Smooth muscle cell (in vitro differentiated cells): ENCODE measurements at regions not wholly inside any gene's neighbourhood (a gene's known extent, or its start where the extent isn't known, plus 50 kb on each side); places are given as distances from the start of the nearest gene placed in this dataset.

Source experiments
- DNase-seq: peaks from one replicate; lab custom pipeline; 2025; ENCODE audit not compliant: unreplicated experiment; lab: John Stamatoyannopoulos, UW
- H2AFZ ChIP-seq: fragments of 200-600 bp; sonication (generic); 2 replicates; pipeline ENCODE4 v1.6.0; 2016; ENCODE audit warnings: antibody characterized with exemption, low read depth, mild to moderate bottlenecking
- H3F3A ChIP-seq: fragments of 200-600 bp; sonication (generic); 2 replicates; pipeline ENCODE4 v1.6.0; 2017; ENCODE audit warnings: antibody characterized with exemption, low read depth
- H3K27ac ChIP-seq: fragments of 200-600 bp; sonication (generic); 2 replicates; pipeline ENCODE4 v1.5.1; 2016; ENCODE audit warnings: low read depth, mild to moderate bottlenecking
- H3K27me3 ChIP-seq: fragments of 200-600 bp; sonication (generic); 2 replicates; pipeline ENCODE4 v1.6.1; 2016; ENCODE audit warnings: low read depth, mild to moderate bottlenecking
- H3K36me3 ChIP-seq: fragments of 200-600 bp; sonication (generic); 2 replicates; pipeline ENCODE4 v1.5.1; 2016; ENCODE audit warnings: low read depth
- H3K4me1 ChIP-seq: fragments of 200-600 bp; sonication (generic); 2 replicates; pipeline ENCODE4 v1.5.1; 2016; ENCODE audit warnings: low read depth
- H3K4me2 ChIP-seq: fragments of 200-600 bp; sonication (generic); 2 replicates; pipeline ENCODE4 v1.6.0; 2016; ENCODE audit warnings: mild to moderate bottlenecking
- H3K4me3 ChIP-seq: fragments of 200-600 bp; sonication (generic); 2 replicates; pipeline ENCODE4 v1.5.1; 2016; ENCODE audit warnings: mild to moderate bottlenecking
- H3K79me2 ChIP-seq: fragments of 200-600 bp; sonication (generic); 2 replicates; pipeline ENCODE4 v1.6.0; 2016; ENCODE audit warnings: low read depth, mild to moderate bottlenecking
- H3K9ac ChIP-seq: fragments of 200-600 bp; sonication (generic); 2 replicates; pipeline ENCODE4 v1.6.0; 2016; ENCODE audit warnings: low read depth
- H3K9me3 ChIP-seq: fragments of 200-600 bp; sonication (generic); replicated peaks from 2 replicates; pipeline ENCODE4 v1.5.1; 2016; ENCODE audit warnings: low read depth
- H4K20me1 ChIP-seq: fragments of 200-600 bp; sonication (generic); 2 replicates; pipeline ENCODE4 v1.6.0; 2016; ENCODE audit warnings: low read depth
- WGBS: methylation state at CpG from one replicate; pipeline ENCODE4 v1.1.7; 2016; ENCODE audit warnings: low lambda C conversion rate; 5-methylcytosine and 5-hydroxymethylcytosine counted together
- TF ChIP-seq, protein P1 (sequence below): fragments of 200-600 bp; sonication (generic); IDR thresholded peaks from 2 replicates; pipeline ENCODE4 v1.5.1; 2017; ENCODE audit warnings: borderline replicate concordance, mild to moderate bottlenecking, antibody characterized with exemption; ENCODE audit not compliant: insufficient read depth, poor library complexity, severe bottlenecking

DNA sequence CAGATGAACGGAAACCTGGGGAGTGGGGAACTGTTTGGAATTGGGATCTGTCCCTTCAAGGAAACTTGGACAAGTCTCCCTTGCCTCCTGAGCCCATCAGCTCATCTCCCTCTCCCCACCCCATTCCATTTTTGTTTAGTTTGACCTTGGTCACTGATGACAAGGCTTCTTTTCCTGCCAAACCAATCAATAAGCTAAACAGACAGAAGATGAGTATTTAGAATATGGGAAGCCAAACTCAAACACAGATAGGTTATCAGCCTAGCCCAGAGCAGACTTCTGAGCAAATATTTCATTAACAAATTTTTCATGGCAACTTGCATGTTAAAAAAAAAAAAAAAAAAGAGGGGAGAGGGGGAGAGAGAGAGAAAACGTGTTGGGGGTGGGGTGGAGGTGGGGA is 337.2 kb upstream of the PROX1 start:
- Histone ChIP-seq H3K27me3 (no peaks in the 10 kb centered on the region), H3K4me1 (no peaks in the 10 kb centered on the region), H3K36me3 (no peaks in the 10 kb centered on the region), H3K4me3 (no peak overlapping the region), H3F3A (no peaks in the 10 kb centered on the region), H4K20me1 (no peaks in the 10 kb centered on the region), H3K9ac (no peak overlapping the region), H3K4me2 (no peak overlapping the region), H3K27ac (no peak overlapping the region), H3K79me2 (no peaks in the 10 kb centered on the region), H3K9me3 (no peaks in the 10 kb centered on the region), H2AFZ (no peak overlapping the region)
- WGBS = 76% methylated on average over 1 of the region's 2 CpGs
- DNase-seq = no peak
- TF ChIP-seq, protein P1, sequence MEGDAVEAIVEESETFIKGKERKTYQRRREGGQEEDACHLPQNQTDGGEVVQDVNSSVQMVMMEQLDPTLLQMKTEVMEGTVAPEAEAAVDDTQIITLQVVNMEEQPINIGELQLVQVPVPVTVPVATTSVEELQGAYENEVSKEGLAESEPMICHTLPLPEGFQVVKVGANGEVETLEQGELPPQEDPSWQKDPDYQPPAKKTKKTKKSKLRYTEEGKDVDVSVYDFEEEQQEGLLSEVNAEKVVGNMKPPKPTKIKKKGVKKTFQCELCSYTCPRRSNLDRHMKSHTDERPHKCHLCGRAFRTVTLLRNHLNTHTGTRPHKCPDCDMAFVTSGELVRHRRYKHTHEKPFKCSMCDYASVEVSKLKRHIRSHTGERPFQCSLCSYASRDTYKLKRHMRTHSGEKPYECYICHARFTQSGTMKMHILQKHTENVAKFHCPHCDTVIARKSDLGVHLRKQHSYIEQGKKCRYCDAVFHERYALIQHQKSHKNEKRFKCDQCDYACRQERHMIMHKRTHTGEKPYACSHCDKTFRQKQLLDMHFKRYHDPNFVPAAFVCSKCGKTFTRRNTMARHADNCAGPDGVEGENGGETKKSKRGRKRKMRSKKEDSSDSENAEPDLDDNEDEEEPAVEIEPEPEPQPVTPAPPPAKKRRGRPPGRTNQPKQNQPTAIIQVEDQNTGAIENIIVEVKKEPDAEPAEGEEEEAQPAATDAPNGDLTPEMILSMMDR = no peak

DNA sequence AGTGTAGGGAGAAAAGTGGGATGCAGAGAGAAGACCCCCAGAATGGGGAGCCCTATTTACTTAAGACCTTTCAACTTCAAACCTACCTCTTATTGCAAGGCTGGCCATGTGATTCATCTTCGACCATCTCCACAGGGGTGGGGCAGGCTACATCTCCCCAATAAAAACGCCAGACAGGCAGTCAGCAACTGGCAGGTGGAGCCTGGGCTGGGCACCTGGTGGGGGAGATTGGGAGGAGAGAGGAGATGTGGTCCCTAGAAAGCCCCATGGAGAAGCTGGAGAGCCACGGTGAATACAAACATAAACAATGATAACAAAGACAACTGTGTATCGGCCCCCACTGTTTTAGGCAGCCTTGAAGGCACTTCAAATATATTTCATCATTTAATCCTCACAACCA is 336.7 kb upstream of the PROX1 start:
- H3K36me3 ChIP-seq = no peaks in the 10 kb centered on the region
- no peak overlapping the region for H3K4me3 ChIP-seq
- 90% methylated on average over 4 of the region's 4 CpGs for WGBS
- no peak for DNase-seq
- no peaks in the 10 kb centered on the region for H3K9me3 ChIP-seq
- H4K20me1 ChIP-seq = no peaks in the 10 kb centered on the region
- no peak overlapping the region for H3K4me2 ChIP-seq
- TF ChIP-seq, protein P1 = no peak
- H3K79me2 ChIP-seq = no peaks in the 10 kb centered on the region
- no peak overlapping the region for H3K9ac ChIP-seq
- H2AFZ ChIP-seq = no peak overlapping the region
- H3K27me3 ChIP-seq = no peaks in the 10 kb centered on the region
- H3K27ac ChIP-seq = no peak overlapping the region
- H3F3A ChIP-seq = no peaks in the 10 kb centered on the region
- no peaks in the 10 kb centered on the region for H3K4me1 ChIP-seq

DNA sequence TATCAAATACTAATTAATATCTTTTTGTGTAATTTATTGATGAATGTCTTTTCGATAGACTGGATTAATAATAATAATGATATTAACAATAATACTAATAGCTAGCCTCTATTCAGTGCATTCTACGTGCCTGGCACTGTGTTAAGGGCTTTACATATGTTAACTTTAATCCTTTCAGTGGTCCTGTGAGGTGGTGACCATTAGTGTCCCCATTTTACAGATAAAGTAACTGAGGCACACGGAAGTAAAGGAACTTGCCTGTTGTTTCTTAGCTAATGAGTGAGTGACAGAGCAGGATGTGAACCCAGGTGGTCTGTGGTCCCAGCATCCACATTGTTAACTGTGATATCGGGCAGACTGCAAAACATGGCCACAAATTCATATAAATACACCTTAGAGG is 335.7 kb upstream of the PROX1 start:
- Histone ChIP-seq H3K27me3 (no peaks in the 10 kb centered on the region), H3K27ac (no peak overlapping the region), H3K4me2 (no peak overlapping the region), H2AFZ (no peak overlapping the region), H3K9ac (no peak overlapping the region), H3F3A (no peaks in the 10 kb centered on the region), H3K4me3 (no peak overlapping the region), H3K4me1 (no peaks in the 10 kb centered on the region), H4K20me1 (no peaks in the 10 kb centered on the region), H3K9me3 (no peaks in the 10 kb centered on the region), H3K79me2 (no peaks in the 10 kb centered on the region), H3K36me3 (no peaks in the 10 kb centered on the region)
- TF ChIP-seq, protein P1 = no peak
- no peak for DNase-seq
- WGBS = 88% methylated on average over 4 of the region's 4 CpGs

DNA sequence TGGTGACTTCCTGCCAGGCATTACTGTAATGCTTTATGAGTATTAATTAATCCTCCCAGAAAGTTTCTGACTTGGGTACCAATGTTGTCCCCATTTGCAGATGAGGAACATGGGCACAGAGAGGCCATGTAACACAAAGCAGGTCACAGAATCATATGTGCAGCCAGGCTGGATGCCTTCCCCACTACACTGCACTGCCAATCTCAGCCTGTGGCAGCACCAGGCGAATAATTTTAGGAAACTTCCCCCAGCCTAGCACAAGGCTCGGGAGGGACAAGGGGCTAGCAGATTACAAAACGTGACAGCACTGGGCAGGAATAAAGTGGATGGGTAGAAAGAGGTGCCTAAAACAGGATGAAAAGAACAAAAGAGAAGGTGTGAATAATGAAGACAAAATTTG is 331.7 kb upstream of the PROX1 start:
- DNase-seq = no peak
- Histone ChIP-seq H3K27ac (no peak overlapping the region), H3K4me2 (no peak overlapping the region)

More for the DNA sequence above, 331.7 kb upstream of the PROX1 start:
- TF ChIP-seq, protein P1 = no peak
- no peaks in the 10 kb centered on the region for H3F3A ChIP-seq
- H3K4me3 ChIP-seq = no peak overlapping the region
- H3K36me3 ChIP-seq = no peaks in the 10 kb centered on the region
- H3K4me1 ChIP-seq = no peaks in the 10 kb centered on the region
- H3K9ac ChIP-seq = no peak overlapping the region
- H4K20me1 ChIP-seq = no peaks in the 10 kb centered on the region
- no peaks in the 10 kb centered on the region for H3K27me3 ChIP-seq
- no peak overlapping the region for H2AFZ ChIP-seq
- H3K9me3 ChIP-seq = no peaks in the 10 kb centered on the region
- no peaks in the 10 kb centered on the region for H3K79me2 ChIP-seq
- WGBS = 86% methylated on average over 3 of the region's 3 CpGs
